ENCODE measurements at regions not wholly inside any gene's neighbourhood (a gene's known extent, or its start where the extent isn't known, plus 50 kb on each side); places are given as distances from the start of the nearest gene placed in this dataset.

GRCh38 chr15:39444735-39445470 lies 136.0 kb upstream of the THBS1 start:
- DNase-seq = no peak

- DNase-seq = no peak
These were observed 134.9 kb upstream of the THBS1 start for GRCh38 chr15:39445931-39446330.

- DNase-seq = no peak
These were observed 133.5 kb upstream of the THBS1 start for GRCh38 chr15:39447346-39447745.

GRCh38 chr15:39447881-39448280 lies 133.0 kb upstream of the THBS1 start:
- DNase-seq = no peak

DNA sequence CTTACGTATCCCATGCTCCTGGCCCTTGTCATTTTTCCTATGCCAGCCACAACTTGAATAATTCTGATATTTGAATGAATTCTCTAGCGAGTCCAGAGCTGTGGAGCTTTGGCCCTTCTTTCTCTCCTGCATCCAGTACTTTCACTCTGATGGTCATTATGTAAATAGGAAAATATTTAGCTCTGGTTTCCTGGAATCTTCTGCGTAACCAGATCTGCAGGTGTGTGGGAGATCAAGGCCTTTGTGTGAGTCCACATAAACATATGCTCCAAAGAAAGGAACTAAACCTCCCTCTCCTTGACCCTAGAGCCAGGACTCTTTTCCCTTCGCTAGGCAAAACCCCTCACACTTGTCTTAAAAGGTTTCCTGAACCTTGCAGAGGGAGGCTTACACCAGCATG lies 132.5 kb upstream of the THBS1 start:
- no peak for DNase-seq

DNA sequence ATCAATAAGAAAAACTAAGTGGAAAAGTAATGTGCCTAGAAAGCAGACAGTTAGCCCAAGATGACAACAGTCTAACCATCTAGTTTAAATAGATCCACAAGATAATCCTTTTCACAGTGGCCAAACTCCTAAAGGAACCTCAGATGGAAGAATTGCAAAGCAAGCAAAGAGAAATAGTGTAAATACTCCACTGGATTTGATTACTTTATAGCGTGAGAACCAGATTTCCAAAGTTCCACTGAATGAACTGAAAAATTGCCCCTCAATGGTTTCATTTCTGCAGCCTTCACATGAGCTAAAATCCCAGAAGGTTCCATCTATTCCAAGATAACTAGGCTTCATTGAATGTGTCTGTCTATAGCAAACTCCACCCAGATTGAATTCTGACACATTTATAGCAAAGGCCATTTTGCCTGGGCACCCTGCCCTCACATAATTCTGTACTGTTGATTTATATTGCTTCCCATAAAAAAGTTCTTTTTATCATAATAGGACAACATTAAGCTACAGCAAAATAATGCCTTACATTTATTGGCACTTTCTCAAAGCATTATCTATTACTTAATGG lies 129.7 kb upstream of the THBS1 start:
- no peak for DNase-seq

DNA sequence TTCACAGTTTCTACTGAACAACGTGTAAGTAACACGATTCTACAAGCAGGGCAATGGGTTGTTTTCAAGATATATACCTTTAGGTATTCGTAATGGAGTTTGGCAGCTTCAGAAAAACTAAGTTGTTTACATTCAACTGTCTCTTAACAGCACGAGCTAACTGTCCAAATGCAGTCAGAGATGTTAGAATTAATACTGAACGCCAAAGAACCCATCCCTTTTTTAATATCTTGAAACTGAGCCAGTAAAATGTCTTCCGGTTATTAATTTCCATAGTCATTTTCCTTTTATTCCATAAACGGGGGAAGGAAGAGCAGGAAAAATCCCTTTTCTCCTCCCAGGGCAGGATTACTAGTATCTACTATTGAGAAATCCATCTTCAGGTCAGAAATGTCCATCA lies 129.0 kb upstream of the THBS1 start:
- no peak for DNase-seq

DNA sequence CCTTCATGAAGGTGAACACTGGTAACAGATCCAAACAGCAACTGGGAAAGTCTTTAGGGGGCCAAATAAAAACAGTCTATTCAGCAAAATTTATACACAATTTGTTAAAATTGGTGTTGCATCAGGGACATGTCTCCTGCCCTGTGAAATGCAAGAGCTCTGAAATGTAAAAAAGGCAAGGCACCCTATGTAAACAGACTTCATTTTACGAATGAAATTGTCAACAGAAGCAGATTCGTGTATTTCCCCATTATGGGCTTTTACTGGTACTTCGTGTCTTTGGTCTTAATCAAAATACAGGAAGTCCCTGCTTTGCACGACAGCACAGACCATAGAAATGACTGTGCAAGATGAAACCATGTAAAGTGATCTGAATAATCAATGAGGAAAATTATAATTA lies 127.3 kb upstream of the THBS1 start:
- no peak for DNase-seq

DNA sequence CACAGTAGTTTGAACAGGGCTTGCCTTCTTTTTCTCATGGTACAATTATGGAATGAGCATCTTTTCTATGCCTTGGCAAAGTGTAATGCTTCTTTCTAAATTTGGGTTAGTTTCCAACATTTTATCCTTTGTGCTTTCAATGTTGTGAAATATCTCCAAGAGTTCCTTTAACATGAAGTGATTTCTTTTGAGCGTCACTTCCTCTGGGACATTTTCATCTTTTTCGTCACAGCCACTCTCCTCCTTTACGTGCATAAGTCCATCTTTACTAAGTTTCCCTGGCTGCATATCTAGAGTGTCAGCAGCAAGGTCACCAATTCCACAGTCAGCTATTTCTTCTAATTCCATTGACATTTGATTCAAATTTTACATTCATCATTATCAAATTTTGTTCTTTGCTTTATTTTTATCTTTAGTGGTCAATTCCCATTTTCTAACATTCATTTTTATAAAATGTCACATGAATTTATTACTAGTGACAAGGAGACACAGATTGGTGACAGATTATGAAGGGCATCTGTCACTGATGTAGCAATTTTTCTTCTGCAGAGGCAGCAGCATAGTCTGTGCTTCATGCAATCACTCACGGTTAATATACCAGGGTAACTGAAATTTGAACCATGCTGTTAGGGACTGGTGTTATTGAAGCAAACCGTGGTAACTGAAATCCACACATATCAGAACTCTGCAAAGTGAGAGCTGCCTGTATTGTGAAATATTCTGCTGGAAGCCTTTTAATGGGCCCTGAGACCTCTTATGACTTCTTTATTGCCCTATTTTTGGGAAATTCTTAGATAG lies 126.5 kb upstream of the THBS1 start:
- DNase-seq = no peak

DNA sequence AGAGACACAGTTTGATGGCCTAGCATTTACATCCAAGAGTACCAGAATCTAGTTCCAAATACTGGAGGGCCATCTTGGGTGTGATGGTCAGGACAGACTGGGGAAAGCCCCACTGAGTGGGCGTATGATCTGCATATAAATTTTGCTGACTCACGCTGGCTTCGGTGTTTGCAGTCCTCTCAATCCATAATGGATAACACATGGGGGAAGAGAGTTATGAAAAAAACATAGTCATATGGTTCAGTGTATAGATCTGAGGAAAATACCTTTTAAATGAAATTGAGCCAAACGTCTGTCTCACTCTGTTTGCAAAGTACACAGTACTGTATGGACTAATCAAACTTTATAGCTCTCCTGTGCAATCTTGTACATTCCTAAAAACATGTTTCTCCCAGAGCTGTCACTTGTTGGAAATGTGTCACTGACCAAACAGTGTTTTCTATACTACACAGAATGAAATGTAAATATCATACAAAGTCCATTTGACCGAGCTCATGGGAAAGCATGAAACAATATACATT lies 125.3 kb upstream of the THBS1 start:
- DNase-seq = peak; percentile 13

DNA sequence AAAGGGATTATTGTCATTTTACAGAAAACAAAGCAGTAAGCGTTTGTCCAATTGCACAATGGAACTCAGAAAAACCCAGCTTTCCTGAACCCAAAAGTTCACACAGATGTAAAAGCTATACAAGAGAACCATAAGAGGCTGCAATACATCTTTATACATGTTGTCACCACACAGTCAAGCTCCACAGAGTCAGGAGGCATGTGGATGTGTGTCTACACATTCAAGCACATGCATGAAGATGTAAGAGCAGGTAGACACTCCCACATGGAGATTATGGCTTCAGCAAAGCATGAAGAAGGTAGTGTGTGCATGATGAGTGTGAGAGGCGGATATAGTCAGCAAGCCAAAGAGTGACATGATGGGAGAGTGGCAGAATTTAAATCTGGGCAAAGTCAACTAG lies 124.7 kb upstream of the THBS1 start:
- no peak for DNase-seq

- DNase-seq = no peak
These were observed 124.1 kb upstream of the THBS1 start for GRCh38 chr15:39456582-39457330.

- DNase-seq = no peak
These were observed 122.7 kb upstream of the THBS1 start for GRCh38 chr15:39458131-39458530.

- no peak for DNase-seq
These were observed 121.3 kb upstream of the THBS1 start for GRCh38 chr15:39459548-39459947.

GRCh38 chr15:39460748-39461147 lies 120.1 kb upstream of the THBS1 start:
- DNase-seq = no peak

- no peak for DNase-seq
These were observed 119.2 kb upstream of the THBS1 start for GRCh38 chr15:39461536-39462130.

DNA sequence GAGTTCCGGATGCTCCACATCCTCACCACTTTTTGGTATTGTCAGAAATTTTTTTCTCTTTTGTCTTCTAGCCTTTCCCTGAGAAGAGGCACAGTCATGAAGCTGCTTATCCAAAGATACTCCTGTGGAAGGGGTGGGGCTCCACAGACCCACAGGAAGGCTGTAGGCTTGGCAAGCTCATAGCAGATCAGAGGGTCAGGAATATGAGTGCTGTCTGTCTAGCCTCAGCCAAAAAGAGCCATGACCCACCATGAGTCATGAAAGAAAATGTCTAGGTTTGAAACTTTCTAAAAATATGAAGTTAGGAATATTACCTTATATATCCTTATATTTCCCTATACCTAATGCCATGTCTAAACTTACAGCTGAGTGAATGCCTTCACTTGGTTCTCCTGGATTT lies 118.2 kb upstream of the THBS1 start:
- no peak for DNase-seq

GRCh38 chr15:39465843-39466749 lies 114.8 kb upstream of the THBS1 start:
- DNase-seq = no peak

- no peak for DNase-seq
These were observed 114.2 kb upstream of the THBS1 start for GRCh38 chr15:39466750-39467105.

DNA sequence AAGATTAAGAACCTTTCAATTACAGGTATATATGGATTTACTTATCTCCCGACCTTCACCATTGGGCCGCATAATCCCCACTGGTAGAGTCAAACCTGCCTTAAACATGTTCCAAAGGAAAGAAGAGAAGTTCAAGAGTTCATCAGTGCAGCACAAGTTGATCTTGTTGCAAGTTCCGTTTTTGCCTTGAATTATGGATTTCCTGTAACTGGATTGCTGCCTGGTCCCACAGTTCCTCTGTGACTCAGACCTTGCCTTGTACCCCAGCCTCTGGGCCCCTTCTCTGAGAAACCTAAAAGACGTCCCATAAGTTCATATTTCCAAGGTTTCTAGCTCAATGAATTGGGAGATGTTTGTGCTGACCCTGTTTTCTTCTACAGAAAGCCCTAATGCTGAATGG lies 112.5 kb upstream of the THBS1 start:
- no peak for DNase-seq

DNA sequence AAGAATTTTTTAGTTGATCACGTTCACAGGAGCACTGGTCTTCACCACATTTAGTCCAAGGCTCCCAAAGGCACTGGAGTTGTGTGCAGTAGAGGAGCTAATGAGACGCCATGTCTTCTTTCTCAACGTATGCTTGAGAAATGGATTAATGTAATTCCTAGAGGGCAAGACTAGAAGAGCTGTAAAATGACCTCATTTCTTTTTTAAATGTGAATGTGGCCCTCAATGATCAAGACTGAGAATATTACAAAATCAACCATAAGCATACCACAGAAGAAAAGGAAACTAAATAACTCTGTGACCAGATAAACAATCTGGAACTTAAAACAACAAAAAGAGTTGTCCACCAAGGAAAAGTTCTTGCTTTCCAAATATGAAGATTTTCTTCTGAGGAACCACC lies 112.1 kb upstream of the THBS1 start:
- DNase-seq = no peak
